ENCODE measurements at regions not wholly inside any gene's neighbourhood (a gene's known extent, or its start where the extent isn't known, plus 50 kb on each side); places are given as distances from the start of the nearest gene placed in this dataset.

GRCh38 chr2:101612019-101612418 is 85.5 kb upstream of the MAP4K4 start:
- Histone ChIP-seq H3K27ac (ENCODE audit: low read depth, low read length) (no peak overlapping the region), H3K4me1 (ENCODE audit: control insufficient read depth in 3 of 3, insufficient read depth in 3 of 3, low read length in 3 of 3) (peaks cover 0 to 4% (median 3%) of the 10 kb centered on the region in 3 donors), H3K27me3 (ENCODE audit: control insufficient read depth in 3 of 3, insufficient read depth in 3 of 3, low read length in 3 of 3) (no peaks in the 10 kb centered on the region), H3K36me3 (ENCODE audit: control insufficient read depth in 3 of 3, insufficient read depth in 3 of 3, low read length in 3 of 3) (no peaks in the 10 kb centered on the region), H3K9me3 (ENCODE audit: control insufficient read depth in 3 of 3, low read length in 3 of 3) (no peaks in the 10 kb centered on the region), H3K9ac (ENCODE audit: low read depth in 1 of 3, low read length in 3 of 3) (no peak overlapping the region), H3K4me3 (ENCODE audit: low read length in 3 of 3) (no peak overlapping the region)

- no peaks in the 10 kb centered on the region for H3K36me3 ChIP-seq (ENCODE audit: control insufficient read depth in 3 of 3, insufficient read depth in 3 of 3, low read length in 3 of 3)
- peaks cover 0 to 4% (median 0%) of the 10 kb centered on the region in 3 donors for H3K4me1 ChIP-seq (ENCODE audit: control insufficient read depth in 3 of 3, insufficient read depth in 3 of 3, low read length in 3 of 3)
- H3K27me3 ChIP-seq (ENCODE audit: control insufficient read depth in 3 of 3, insufficient read depth in 3 of 3, low read length in 3 of 3): no peaks in the 10 kb centered on the region
- H3K9ac ChIP-seq (ENCODE audit: low read depth in 1 of 3, low read length in 3 of 3): no peak overlapping the region
- no peak overlapping the region for H3K4me3 ChIP-seq (ENCODE audit: low read length in 3 of 3)
- H3K27ac ChIP-seq (ENCODE audit: low read depth, low read length): no peak overlapping the region
- no peaks in the 10 kb centered on the region for H3K9me3 ChIP-seq (ENCODE audit: control insufficient read depth in 3 of 3, low read length in 3 of 3)
These were observed 86.7 kb upstream of the MAP4K4 start for GRCh38 chr2:101610750-101611315.

- no peak overlapping the region for H3K9ac ChIP-seq (ENCODE audit: low read depth in 1 of 3, low read length in 3 of 3)
- no peaks in the 10 kb centered on the region for H3K36me3 ChIP-seq (ENCODE audit: control insufficient read depth in 3 of 3, insufficient read depth in 3 of 3, low read length in 3 of 3)
- H3K27ac ChIP-seq (ENCODE audit: low read depth, low read length): no peak overlapping the region
- no peaks in the 10 kb centered on the region for H3K27me3 ChIP-seq (ENCODE audit: control insufficient read depth in 3 of 3, insufficient read depth in 3 of 3, low read length in 3 of 3)
- peaks cover 0 to 4% (median 0%) of the 10 kb centered on the region in 3 donors for H3K4me1 ChIP-seq (ENCODE audit: control insufficient read depth in 3 of 3, insufficient read depth in 3 of 3, low read length in 3 of 3)
- H3K9me3 ChIP-seq (ENCODE audit: control insufficient read depth in 3 of 3, low read length in 3 of 3): no peaks in the 10 kb centered on the region
- no peak overlapping the region for H3K4me3 ChIP-seq (ENCODE audit: low read length in 3 of 3)
These were observed 88.1 kb upstream of the MAP4K4 start for GRCh38 chr2:101609433-101609832.

- Histone ChIP-seq H3K27ac (ENCODE audit: low read depth, low read length) (no peak overlapping the region), H3K4me3 (ENCODE audit: low read length in 3 of 3) (no peak overlapping the region), H3K27me3 (ENCODE audit: control insufficient read depth in 3 of 3, insufficient read depth in 3 of 3, low read length in 3 of 3) (no peaks in the 10 kb centered on the region), H3K9ac (ENCODE audit: low read depth in 1 of 3, low read length in 3 of 3) (no peak overlapping the region), H3K4me1 (ENCODE audit: control insufficient read depth in 3 of 3, insufficient read depth in 3 of 3, low read length in 3 of 3) (peaks cover 0 to 4% (median 0%) of the 10 kb centered on the region in 3 donors), H3K36me3 (ENCODE audit: control insufficient read depth in 3 of 3, insufficient read depth in 3 of 3, low read length in 3 of 3) (no peaks in the 10 kb centered on the region), H3K9me3 (ENCODE audit: control insufficient read depth in 3 of 3, low read length in 3 of 3) (no peaks in the 10 kb centered on the region)
These were observed 88.8 kb upstream of the MAP4K4 start for GRCh38 chr2:101608408-101609310.

GRCh38 chr2:101597347-101597944 is 100.1 kb upstream of the MAP4K4 start:
- Histone ChIP-seq H3K27ac (ENCODE audit: low read depth, low read length) (no peak overlapping the region), H3K4me3 (ENCODE audit: low read length in 3 of 3) (no peak overlapping the region), H3K9ac (ENCODE audit: low read depth in 1 of 3, low read length in 3 of 3) (no peak overlapping the region), H3K27me3 (ENCODE audit: control insufficient read depth in 3 of 3, insufficient read depth in 3 of 3, low read length in 3 of 3) (no peaks in the 10 kb centered on the region), H3K4me1 (ENCODE audit: control insufficient read depth in 3 of 3, insufficient read depth in 3 of 3, low read length in 3 of 3) (peaks cover 7 to 8% (median 7%) of the 10 kb centered on the region in 3 donors), H3K36me3 (ENCODE audit: control insufficient read depth in 3 of 3, insufficient read depth in 3 of 3, low read length in 3 of 3) (no peaks in the 10 kb centered on the region), H3K9me3 (ENCODE audit: control insufficient read depth in 3 of 3, low read length in 3 of 3) (no peaks in the 10 kb centered on the region)

- H3K4me3 ChIP-seq (ENCODE audit: low read length in 3 of 3): no peak overlapping the region
- no peaks in the 10 kb centered on the region for H3K9me3 ChIP-seq (ENCODE audit: control insufficient read depth in 3 of 3, low read length in 3 of 3)
- H3K9ac ChIP-seq (ENCODE audit: low read depth in 1 of 3, low read length in 3 of 3): no peak overlapping the region
- peaks cover 7 to 8% (median 7%) of the 10 kb centered on the region in 3 donors for H3K4me1 ChIP-seq (ENCODE audit: control insufficient read depth in 3 of 3, insufficient read depth in 3 of 3, low read length in 3 of 3)
- no peaks in the 10 kb centered on the region for H3K27me3 ChIP-seq (ENCODE audit: control insufficient read depth in 3 of 3, insufficient read depth in 3 of 3, low read length in 3 of 3)
- H3K27ac ChIP-seq (ENCODE audit: low read depth, low read length): no peak overlapping the region
- H3K36me3 ChIP-seq (ENCODE audit: control insufficient read depth in 3 of 3, insufficient read depth in 3 of 3, low read length in 3 of 3): no peaks in the 10 kb centered on the region
These were observed 101.2 kb upstream of the MAP4K4 start for GRCh38 chr2:101596333-101596732.

GRCh38 chr2:101587251-101587650 is 110.3 kb upstream of the MAP4K4 start:
- Histone ChIP-seq H3K4me1 (ENCODE audit: control insufficient read depth in 3 of 3, insufficient read depth in 3 of 3, low read length in 3 of 3) (no peaks in the 10 kb centered on the region), H3K27ac (ENCODE audit: low read depth, low read length) (no peak overlapping the region), H3K9me3 (ENCODE audit: control insufficient read depth in 3 of 3, low read length in 3 of 3) (peaks cover 0 to 2% (median 0%) of the 10 kb centered on the region in 3 donors), H3K27me3 (ENCODE audit: control insufficient read depth in 3 of 3, insufficient read depth in 3 of 3, low read length in 3 of 3) (no peaks in the 10 kb centered on the region), H3K9ac (ENCODE audit: low read depth in 1 of 3, low read length in 3 of 3) (no peak overlapping the region), H3K4me3 (ENCODE audit: low read length in 3 of 3) (no peak overlapping the region), H3K36me3 (ENCODE audit: control insufficient read depth in 3 of 3, insufficient read depth in 3 of 3, low read length in 3 of 3) (no peaks in the 10 kb centered on the region)

DNA sequence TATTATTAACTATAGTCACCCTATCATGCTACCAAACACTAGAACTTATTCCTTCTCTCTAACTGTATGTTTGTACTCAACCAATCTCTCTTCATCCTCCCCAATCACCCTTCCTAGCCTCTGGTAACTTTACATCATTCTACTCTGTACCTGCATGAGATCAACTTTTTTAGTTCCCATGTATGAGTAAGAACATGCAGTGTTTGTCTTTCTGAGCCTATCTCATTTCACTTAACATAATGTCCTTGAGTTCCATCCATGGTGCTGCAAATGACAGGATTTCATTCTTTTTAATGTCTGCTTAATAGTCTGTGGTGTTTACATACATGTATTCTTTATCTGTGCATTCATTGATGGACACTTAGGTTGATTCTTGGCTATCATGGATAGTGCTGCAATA is 108.9 kb upstream of the RFX8 start:
- Histone ChIP-seq H3K4me1 (ENCODE audit: control insufficient read depth in 3 of 3, insufficient read depth in 3 of 3, low read length in 3 of 3) (no peaks in the 10 kb centered on the region), H3K36me3 (ENCODE audit: control insufficient read depth in 3 of 3, insufficient read depth in 3 of 3, low read length in 3 of 3) (no peaks in the 10 kb centered on the region), H3K9ac (ENCODE audit: low read depth in 1 of 3, low read length in 3 of 3) (no peak overlapping the region), H3K4me3 (ENCODE audit: low read length in 3 of 3) (no peak overlapping the region), H3K9me3 (ENCODE audit: control insufficient read depth in 3 of 3, low read length in 3 of 3) (peaks cover 0 to 2% (median 0%) of the 10 kb centered on the region in 3 donors), H3K27me3 (ENCODE audit: control insufficient read depth in 3 of 3, insufficient read depth in 3 of 3, low read length in 3 of 3) (no peaks in the 10 kb centered on the region), H3K27ac (ENCODE audit: low read depth, low read length) (no peak overlapping the region)

DNA sequence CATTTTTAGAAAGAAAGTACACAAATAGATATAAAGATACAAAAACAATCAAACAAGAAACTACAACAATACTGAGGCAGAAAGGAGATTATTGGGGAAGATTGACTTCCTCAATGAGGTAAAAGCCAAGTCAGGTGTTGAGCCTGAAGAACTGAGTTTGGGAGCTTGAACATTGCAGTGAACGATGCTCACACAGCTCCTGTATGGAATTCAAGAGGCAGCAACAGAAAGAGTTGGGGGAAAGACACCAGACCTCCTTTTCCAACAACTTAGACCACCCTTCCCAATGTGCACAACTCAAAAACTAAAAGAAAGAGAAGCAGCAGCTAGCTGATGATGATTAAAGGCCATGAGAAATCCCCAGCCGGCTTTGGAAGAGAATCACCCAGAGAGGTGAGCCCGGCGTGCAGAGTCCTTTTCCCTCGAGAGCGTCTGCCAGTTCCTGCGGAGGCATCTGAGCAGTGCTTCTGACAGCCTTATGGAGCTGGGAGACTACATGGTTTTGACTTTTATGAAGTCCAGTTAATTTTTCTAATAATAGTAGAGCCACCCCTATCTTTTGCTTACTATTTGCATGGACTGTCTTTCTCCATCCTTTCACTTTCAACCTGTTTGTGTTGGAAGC is 106.9 kb upstream of the RFX8 start:
- Histone ChIP-seq H3K4me1 (ENCODE audit: control insufficient read depth in 3 of 3, insufficient read depth in 3 of 3, low read length in 3 of 3) (no peaks in the 10 kb centered on the region), H3K4me3 (ENCODE audit: low read length in 3 of 3) (no peak overlapping the region), H3K9ac (ENCODE audit: low read depth in 1 of 3, low read length in 3 of 3) (no peak overlapping the region), H3K27me3 (ENCODE audit: control insufficient read depth in 3 of 3, insufficient read depth in 3 of 3, low read length in 3 of 3) (no peaks in the 10 kb centered on the region), H3K9me3 (ENCODE audit: control insufficient read depth in 3 of 3, low read length in 3 of 3) (no peaks in the 10 kb centered on the region), H3K36me3 (ENCODE audit: control insufficient read depth in 3 of 3, insufficient read depth in 3 of 3, low read length in 3 of 3) (no peaks in the 10 kb centered on the region), H3K27ac (ENCODE audit: low read depth, low read length) (no peak overlapping the region)

- H3K27me3 ChIP-seq (ENCODE audit: control insufficient read depth in 3 of 3, insufficient read depth in 3 of 3, low read length in 3 of 3): no peaks in the 10 kb centered on the region
- H3K36me3 ChIP-seq (ENCODE audit: control insufficient read depth in 3 of 3, insufficient read depth in 3 of 3, low read length in 3 of 3): no peaks in the 10 kb centered on the region
- H3K4me1 ChIP-seq (ENCODE audit: control insufficient read depth in 3 of 3, insufficient read depth in 3 of 3, low read length in 3 of 3): no peaks in the 10 kb centered on the region
- H3K27ac ChIP-seq (ENCODE audit: low read depth, low read length): no peak overlapping the region
- H3K9me3 ChIP-seq (ENCODE audit: control insufficient read depth in 3 of 3, low read length in 3 of 3): no peaks in the 10 kb centered on the region
- H3K4me3 ChIP-seq (ENCODE audit: low read length in 3 of 3): no peak overlapping the region
- H3K9ac ChIP-seq (ENCODE audit: low read depth in 1 of 3, low read length in 3 of 3): no peak overlapping the region
These were observed 105.6 kb upstream of the RFX8 start for GRCh38 chr2:101580528-101580927.
